HFFc6 (cell line): ENCODE measurements at regions not wholly inside any gene's neighbourhood (a gene's known extent, or its start where the extent isn't known, plus 50 kb on each side); places are given as distances from the start of the nearest gene placed in this dataset.
"Not testable (repeated sequence)": the region's sequence is repeated elsewhere in the genome, so short reads cannot be mapped to it uniquely, and the experiment has no call there.

Experiments
- DNase-seq: peaks from one replicate; pipeline ENCODE4 v3.0.0-alpha.2; 2018
- H3K27ac Mint-ChIP-seq: 2 replicates; pipeline ENCODE4 v1.8.0; 2020; ENCODE audit warnings: mild to moderate bottlenecking, mixed read lengths
- H3K27me3 Mint-ChIP-seq: 2 replicates; pipeline ENCODE4 v1.8.0; 2021; ENCODE audit warnings: mild to moderate bottlenecking, moderate library complexity, mixed read lengths; ENCODE audit not compliant: insufficient read depth
- H3K36me3 Mint-ChIP-seq: 2 replicates; pipeline ENCODE4 v1.8.0; 2021; ENCODE audit warnings: low read depth, mixed read lengths
- H3K4me1 Mint-ChIP-seq: 2 replicates; pipeline ENCODE4 v1.8.0; 2020; ENCODE audit warnings: low read depth, mixed read lengths
- H3K4me3 Mint-ChIP-seq: 2 replicates; pipeline ENCODE4 v1.8.0; 2020; ENCODE audit warnings: mild to moderate bottlenecking, moderate library complexity, mixed read lengths
- H3K9me3 Mint-ChIP-seq: 2 replicates; pipeline ENCODE4 v1.8.0; 2020; ENCODE audit warnings: mild to moderate bottlenecking, mixed read lengths
- CTCF ChIP-seq: fragments of 200-600 bp; sonication (generic); IDR thresholded peaks from 2 replicates; pipeline ENCODE4 v1.5.0; 2021; ENCODE audit warnings: antibody characterized with exemption, mild to moderate bottlenecking

- H3K27ac Mint-ChIP-seq, H3K4me1 Mint-ChIP-seq, H3K9me3 Mint-ChIP-seq, H3K36me3 Mint-ChIP-seq, H3K4me3 Mint-ChIP-seq, H3K27me3 Mint-ChIP-seq: not testable (repeated sequence)
- TF ChIP-seq CTCF: peak; percentile 82
- DNase-seq: peak; percentile 24
These were observed 86.8 kb downstream of the FAM72B start for GRCh38 chr1:121097127-121097866.

- H3K4me3 Mint-ChIP-seq, H3K27me3 Mint-ChIP-seq, DNase-seq: not testable (repeated sequence)
These were observed 86.3 kb downstream of the FAM72B start for GRCh38 chr1:121097867-121098215.

GRCh38 chr1:121109025-121109424 lies 75.1 kb downstream of the FAM72B start:
- H3K36me3 Mint-ChIP-seq, H3K27ac Mint-ChIP-seq, H3K9me3 Mint-ChIP-seq, H3K4me3 Mint-ChIP-seq, H3K27me3 Mint-ChIP-seq, H3K4me1 Mint-ChIP-seq, DNase-seq: not testable (repeated sequence)

More at GRCh38 chr1:121097867-121098215, 86.3 kb downstream of the FAM72B start:
- not testable (repeated sequence) for H3K36me3 Mint-ChIP-seq, H3K4me1 Mint-ChIP-seq, H3K9me3 Mint-ChIP-seq, H3K27ac Mint-ChIP-seq

DNA sequence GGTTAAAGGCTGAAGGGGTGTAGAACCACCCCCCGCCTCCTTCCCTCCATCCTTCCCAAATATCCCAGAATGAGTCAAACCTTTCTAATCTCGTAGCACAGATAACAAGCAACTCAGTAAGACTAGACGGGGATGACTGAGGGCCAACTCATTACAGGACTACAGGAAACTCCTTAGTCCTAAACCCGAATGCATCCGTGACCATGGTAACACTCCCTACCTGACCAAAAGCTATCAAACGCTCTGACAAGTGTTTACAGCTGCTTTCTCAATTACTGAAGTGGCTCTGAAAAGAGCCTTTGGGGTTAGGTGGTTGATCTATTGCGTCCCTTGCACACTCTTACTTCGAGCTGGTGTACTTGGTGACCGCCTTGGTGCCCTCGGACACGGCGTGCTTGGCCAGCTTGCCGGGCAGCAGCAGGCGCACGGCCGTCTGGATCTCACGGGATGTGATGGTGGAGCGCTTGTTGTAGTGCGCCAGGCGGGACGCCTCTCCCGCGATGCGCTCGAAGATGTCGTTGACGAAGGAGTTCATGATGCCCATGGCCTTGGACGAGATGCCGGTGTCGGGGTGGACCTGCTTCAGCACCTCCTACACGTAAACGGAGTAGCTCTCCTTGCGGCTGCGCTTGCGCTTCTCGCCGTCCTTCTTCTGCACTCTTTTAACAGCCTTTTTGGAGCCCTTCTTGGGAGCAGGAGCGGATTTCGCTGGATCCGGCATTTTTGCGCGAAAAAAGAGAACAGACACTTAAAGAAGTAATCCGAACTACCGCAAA lies 67.4 kb downstream of the FAM72B start:
- not testable (repeated sequence) for H3K36me3 Mint-ChIP-seq, H3K27me3 Mint-ChIP-seq, H3K9me3 Mint-ChIP-seq, H3K4me1 Mint-ChIP-seq, DNase-seq
- peak overlapping the region; percentile 66; the same call in 1 of the 2 replicates for H3K4me3 Mint-ChIP-seq
- H3K27ac Mint-ChIP-seq: peak overlapping the region; percentile 42; the same call in 1 of the 2 replicates

GRCh38 chr1:121117298-121117611 lies 66.9 kb downstream of the FAM72B start:
- not testable (repeated sequence) for H3K36me3 Mint-ChIP-seq, H3K27me3 Mint-ChIP-seq, H3K4me1 Mint-ChIP-seq, H3K27ac Mint-ChIP-seq, H3K9me3 Mint-ChIP-seq
- peak overlapping the region; percentile 66; the same call in 1 of the 2 replicates for H3K4me3 Mint-ChIP-seq
- peak; percentile 33 for DNase-seq

DNA sequence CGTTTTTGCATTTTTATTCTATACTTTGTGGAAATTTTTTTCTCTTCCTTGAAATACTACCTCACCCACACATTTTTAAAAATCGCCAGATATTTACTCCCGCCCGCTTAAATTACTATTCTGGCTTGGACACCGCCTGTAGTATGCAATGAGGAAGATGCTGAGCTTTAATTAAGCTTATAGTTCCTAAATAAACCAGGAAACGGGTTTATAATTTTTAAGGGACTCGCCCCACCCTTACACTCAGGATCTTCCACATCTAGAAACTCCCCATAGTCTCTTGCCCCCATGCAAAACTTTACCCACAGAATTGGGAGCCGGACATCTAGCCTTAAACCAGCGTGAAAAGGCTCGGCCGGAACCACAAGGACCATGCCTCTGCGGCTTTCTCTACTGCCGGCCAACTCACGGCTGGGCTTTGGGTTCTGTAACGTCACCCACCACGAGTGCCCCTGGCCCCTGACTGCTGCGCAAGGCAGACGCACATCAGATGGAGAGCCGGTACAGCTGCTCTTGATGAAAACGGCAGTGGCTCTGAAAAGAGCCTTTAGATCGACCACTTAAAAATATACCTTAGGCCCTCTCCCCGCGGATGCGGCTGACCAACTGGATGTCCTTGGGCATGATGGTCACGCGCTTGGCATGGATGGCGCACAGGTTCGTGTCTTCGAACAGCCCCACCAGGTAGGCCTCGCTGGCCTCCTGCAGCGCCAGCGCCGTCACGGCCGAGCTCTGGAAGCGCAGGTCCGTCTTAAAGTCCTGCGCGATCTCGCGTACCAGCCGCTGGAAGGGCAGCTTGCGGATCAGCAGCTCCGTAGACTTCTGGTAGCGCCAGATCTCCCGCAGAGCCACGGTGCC lies 66.3 kb downstream of the FAM72B start:
- H3K9me3 Mint-ChIP-seq, H3K27me3 Mint-ChIP-seq, H3K4me1 Mint-ChIP-seq, DNase-seq, H3K36me3 Mint-ChIP-seq: not testable (repeated sequence)
- peak overlapping the region; percentile 86 for H3K4me3 Mint-ChIP-seq
- H3K27ac Mint-ChIP-seq: peak overlapping the region; percentile 85
